Effector memory CD4-positive, alpha-beta T cell (primary cell): ENCODE measurements at regions not wholly inside any gene's neighbourhood (a gene's known extent, or its start where the extent isn't known, plus 50 kb on each side); places are given as distances from the start of the nearest gene placed in this dataset.
A peak's percentile ranks its signal among the peaks of the same experiment; 100 is the strongest.

Experiments used
- DNase-seq, 3 donors: peaks; one replicate each; pipeline ENCODE4 v3.0.0-alpha.2; 2020
- H3K27ac ChIP-seq: 2 replicates; pipeline ENCODE4 v1.7.0; 2013; ENCODE audit warnings: mild to moderate bottlenecking, low read length, moderate library complexity; ENCODE audit not compliant: insufficient read depth, poor library complexity, severe bottlenecking
- H3K27me3 ChIP-seq: replicated peaks from 2 replicates; pipeline ENCODE4 v1.7.0; 2013; ENCODE audit warnings: mild to moderate bottlenecking, low read length; ENCODE audit not compliant: insufficient read depth, control insufficient read depth, poor library complexity, severe bottlenecking
- H3K36me3 ChIP-seq: 2 replicates; pipeline ENCODE4 v1.7.0; 2013; ENCODE audit warnings: mild to moderate bottlenecking, low read length, moderate library complexity; ENCODE audit not compliant: control insufficient read depth, insufficient read depth
- H3K4me1 ChIP-seq: 2 replicates; pipeline ENCODE4 v1.7.0; 2013; ENCODE audit warnings: low read length, mild to moderate bottlenecking; ENCODE audit not compliant: control insufficient read depth, insufficient read depth, poor library complexity, severe bottlenecking
- H3K4me3 ChIP-seq: 2 replicates; pipeline ENCODE4 v1.7.0; 2013; ENCODE audit warnings: low read length, low read depth, mild to moderate bottlenecking; ENCODE audit not compliant: insufficient read depth, poor library complexity, severe bottlenecking
- H3K9me3 ChIP-seq: 2 replicates; pipeline ENCODE4 v1.7.0; 2013; ENCODE audit warnings: mild to moderate bottlenecking, low read length, moderate library complexity; ENCODE audit not compliant: control insufficient read depth

GRCh38 chr3:195001961-195002861 is 268.7 kb downstream of the XXYLT1 start:
- no peak overlapping the region for H3K27ac ChIP-seq
- peak in 1 of 3 donors; percentile 1 for DNase-seq
- no peaks in the 10 kb centered on the region for H3K27me3 ChIP-seq
- no peaks in the 10 kb centered on the region for H3K4me1 ChIP-seq
- H3K36me3 ChIP-seq = no peaks in the 10 kb centered on the region
- H3K9me3 ChIP-seq = no peaks in the 10 kb centered on the region
- no peak overlapping the region for H3K4me3 ChIP-seq

- Histone ChIP-seq H3K27ac (no peak overlapping the region), H3K36me3 (no peaks in the 10 kb centered on the region), H3K4me3 (no peak overlapping the region), H3K9me3 (no peaks in the 10 kb centered on the region), H3K4me1 (no peaks in the 10 kb centered on the region), H3K27me3 (no peaks in the 10 kb centered on the region)
- DNase-seq = no peak
Observed at GRCh38 chr3:195003006-195003892, 267.7 kb downstream of the XXYLT1 start.

- H3K27me3 ChIP-seq = no peaks in the 10 kb centered on the region
- H3K27ac ChIP-seq = no peak overlapping the region
- no peak overlapping the region for H3K4me3 ChIP-seq
- no peaks in the 10 kb centered on the region for H3K4me1 ChIP-seq
- H3K36me3 ChIP-seq = no peaks in the 10 kb centered on the region
- no peaks in the 10 kb centered on the region for H3K9me3 ChIP-seq
- DNase-seq = no peak
Observed at GRCh38 chr3:195003893-195004289, 267.1 kb downstream of the XXYLT1 start.

- DNase-seq = no peak
- Histone ChIP-seq H3K36me3 (no peaks in the 10 kb centered on the region), H3K4me1 (no peaks in the 10 kb centered on the region)
Observed at GRCh38 chr3:195004512-195005250, 266.3 kb downstream of the XXYLT1 start.

GRCh38 chr3:195005251-195005620 is 265.7 kb downstream of the XXYLT1 start:
- Histone ChIP-seq H3K9me3 (no peaks in the 10 kb centered on the region), H3K4me3 (no peak overlapping the region), H3K36me3 (no peaks in the 10 kb centered on the region), H3K27me3 (no peaks in the 10 kb centered on the region), H3K4me1 (no peaks in the 10 kb centered on the region), H3K27ac (no peak overlapping the region)
- DNase-seq = no peak

More at GRCh38 chr3:195004512-195005250, 266.3 kb downstream of the XXYLT1 start:
- Histone ChIP-seq H3K27me3 (no peaks in the 10 kb centered on the region), H3K9me3 (no peaks in the 10 kb centered on the region), H3K4me3 (no peak overlapping the region), H3K27ac (no peak overlapping the region)

GRCh38 chr3:195005759-195006510 is 265.0 kb downstream of the XXYLT1 start:
- H3K36me3 ChIP-seq = no peaks in the 10 kb centered on the region
- H3K4me3 ChIP-seq = no peak overlapping the region
- H3K4me1 ChIP-seq = no peaks in the 10 kb centered on the region
- no peak overlapping the region for H3K27ac ChIP-seq
- no peaks in the 10 kb centered on the region for H3K9me3 ChIP-seq
- H3K27me3 ChIP-seq = no peaks in the 10 kb centered on the region
- no peak for DNase-seq

GRCh38 chr3:195007151-195007550 is 263.8 kb downstream of the XXYLT1 start:
- Histone ChIP-seq H3K4me3 (no peak overlapping the region), H3K9me3 (no peaks in the 10 kb centered on the region), H3K27me3 (no peaks in the 10 kb centered on the region), H3K36me3 (no peaks in the 10 kb centered on the region), H3K27ac (no peak overlapping the region), H3K4me1 (no peaks in the 10 kb centered on the region)
- DNase-seq = no peak

- no peaks in the 10 kb centered on the region for H3K4me1 ChIP-seq
- no peak for DNase-seq
- no peaks in the 10 kb centered on the region for H3K27me3 ChIP-seq
Observed at GRCh38 chr3:195007766-195008165, 263.2 kb downstream of the XXYLT1 start.

GRCh38 chr3:195008816-195009215 is 262.1 kb downstream of the XXYLT1 start:
- H3K36me3 ChIP-seq = no peaks in the 10 kb centered on the region
- H3K4me3 ChIP-seq = no peak overlapping the region
- H3K4me1 ChIP-seq = no peaks in the 10 kb centered on the region
- H3K9me3 ChIP-seq = no peaks in the 10 kb centered on the region
- no peak for DNase-seq
- H3K27me3 ChIP-seq = no peaks in the 10 kb centered on the region
- no peak overlapping the region for H3K27ac ChIP-seq

More at GRCh38 chr3:195007766-195008165, 263.2 kb downstream of the XXYLT1 start:
- Histone ChIP-seq H3K4me3 (no peak overlapping the region), H3K36me3 (no peaks in the 10 kb centered on the region), H3K27ac (no peak overlapping the region), H3K9me3 (no peaks in the 10 kb centered on the region)
